GM12865 (cell line): ENCODE measurements at regions not wholly inside any gene's neighbourhood (a gene's known extent, or its start where the extent isn't known, plus 50 kb on each side); places are given as distances from the start of the nearest gene placed in this dataset.

Source experiments
- DNase-seq: peaks from one replicate; pipeline ENCODE4 v3.0.0; 2010; ENCODE audit warnings: low read depth
- H3K4me3 ChIP-seq: 2 replicates; pipeline ENCODE4 v1.5.1; 2011; ENCODE audit warnings: mild to moderate bottlenecking, low read depth, low read length, control low read depth
- TF ChIP-seq, protein P1 (sequence below): IDR thresholded peaks from 2 replicates; pipeline ENCODE4 v1.5.1; 2011; ENCODE audit warnings: low read length, control low read depth, low read depth, inconsistent platforms; ENCODE audit not compliant: insufficient read depth; ENCODE audit errors: missing control alignments

DNA sequence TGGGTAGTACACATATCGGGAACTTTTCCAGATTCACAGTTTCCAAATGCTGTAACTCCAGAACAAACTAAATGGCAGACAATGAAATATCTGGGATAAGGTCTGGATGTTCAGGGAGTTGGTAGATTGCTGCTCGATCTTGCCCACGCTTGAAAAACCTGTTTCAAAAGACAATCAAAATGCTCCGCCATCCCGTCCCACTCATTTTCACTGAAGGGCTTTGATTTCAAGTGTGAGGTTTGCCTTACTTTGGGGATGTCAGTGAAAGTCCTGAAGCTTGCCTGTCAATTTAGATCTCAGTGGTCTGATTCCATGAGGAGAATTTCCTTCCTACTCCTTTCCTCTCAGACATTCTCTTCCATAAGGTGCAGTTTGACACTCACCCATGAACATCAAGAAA lies 236.3 kb upstream of the KCNK2 start:
- TF ChIP-seq, protein P1, sequence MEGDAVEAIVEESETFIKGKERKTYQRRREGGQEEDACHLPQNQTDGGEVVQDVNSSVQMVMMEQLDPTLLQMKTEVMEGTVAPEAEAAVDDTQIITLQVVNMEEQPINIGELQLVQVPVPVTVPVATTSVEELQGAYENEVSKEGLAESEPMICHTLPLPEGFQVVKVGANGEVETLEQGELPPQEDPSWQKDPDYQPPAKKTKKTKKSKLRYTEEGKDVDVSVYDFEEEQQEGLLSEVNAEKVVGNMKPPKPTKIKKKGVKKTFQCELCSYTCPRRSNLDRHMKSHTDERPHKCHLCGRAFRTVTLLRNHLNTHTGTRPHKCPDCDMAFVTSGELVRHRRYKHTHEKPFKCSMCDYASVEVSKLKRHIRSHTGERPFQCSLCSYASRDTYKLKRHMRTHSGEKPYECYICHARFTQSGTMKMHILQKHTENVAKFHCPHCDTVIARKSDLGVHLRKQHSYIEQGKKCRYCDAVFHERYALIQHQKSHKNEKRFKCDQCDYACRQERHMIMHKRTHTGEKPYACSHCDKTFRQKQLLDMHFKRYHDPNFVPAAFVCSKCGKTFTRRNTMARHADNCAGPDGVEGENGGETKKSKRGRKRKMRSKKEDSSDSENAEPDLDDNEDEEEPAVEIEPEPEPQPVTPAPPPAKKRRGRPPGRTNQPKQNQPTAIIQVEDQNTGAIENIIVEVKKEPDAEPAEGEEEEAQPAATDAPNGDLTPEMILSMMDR = no peak
- no peak for DNase-seq
- no peak overlapping the region for H3K4me3 ChIP-seq

DNA sequence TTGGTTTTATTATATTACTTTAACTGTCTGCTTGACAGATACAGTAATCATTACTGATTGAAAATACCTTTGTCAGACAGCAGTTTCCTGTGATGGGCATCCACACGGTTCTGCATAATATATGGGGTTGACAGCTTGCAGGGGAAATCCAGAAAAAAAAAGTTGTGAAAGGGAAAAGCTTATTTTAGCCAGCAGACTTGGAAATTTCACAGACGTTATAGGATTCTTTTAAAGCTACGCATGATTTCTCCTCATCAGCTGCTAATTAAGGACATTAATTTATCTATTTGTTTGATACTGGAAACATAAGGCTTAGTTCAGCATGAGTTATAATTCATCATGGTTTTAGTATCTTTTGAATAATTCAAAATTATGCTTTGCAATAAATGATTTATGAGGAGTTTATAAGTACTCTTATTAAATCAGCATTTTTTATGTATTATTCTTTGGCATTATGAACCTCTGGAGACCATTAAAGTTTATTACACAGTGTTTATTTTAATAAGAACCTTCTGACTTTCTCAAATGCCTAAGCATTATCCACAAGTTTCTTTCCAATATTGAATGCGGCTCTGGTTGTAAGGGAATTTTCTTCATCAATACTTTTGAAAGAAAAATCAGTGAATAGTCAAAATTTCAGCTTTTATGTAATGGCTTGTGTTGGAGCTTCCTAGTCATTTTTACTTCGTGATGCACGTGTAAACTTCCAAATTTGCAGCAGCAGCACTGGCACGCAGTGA lies 235.3 kb upstream of the KCNK2 start:
- no peak for DNase-seq
- H3K4me3 ChIP-seq = no peak overlapping the region
- TF ChIP-seq, protein P1 = no peak

DNA sequence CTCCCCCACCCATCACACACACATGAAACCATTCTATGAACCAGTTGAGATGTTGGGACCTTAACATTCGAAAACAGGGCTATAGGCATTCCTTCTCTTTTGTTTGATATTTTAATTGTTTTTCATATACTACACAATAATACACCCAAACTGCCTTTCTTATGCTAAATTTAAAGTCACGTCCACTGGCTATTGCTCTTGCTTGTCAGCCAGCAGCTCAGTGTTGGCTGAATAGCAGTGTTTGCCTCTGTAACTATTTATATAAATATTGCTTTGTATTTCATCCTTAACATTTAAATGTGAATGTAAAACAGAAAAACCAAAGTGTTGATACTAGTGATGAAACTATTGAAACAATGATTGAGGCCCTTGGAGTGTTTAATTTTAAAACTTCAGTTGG lies 234.4 kb upstream of the KCNK2 start:
- no peak overlapping the region for H3K4me3 ChIP-seq
- TF ChIP-seq, protein P1 = no peak
- DNase-seq = no peak

DNA sequence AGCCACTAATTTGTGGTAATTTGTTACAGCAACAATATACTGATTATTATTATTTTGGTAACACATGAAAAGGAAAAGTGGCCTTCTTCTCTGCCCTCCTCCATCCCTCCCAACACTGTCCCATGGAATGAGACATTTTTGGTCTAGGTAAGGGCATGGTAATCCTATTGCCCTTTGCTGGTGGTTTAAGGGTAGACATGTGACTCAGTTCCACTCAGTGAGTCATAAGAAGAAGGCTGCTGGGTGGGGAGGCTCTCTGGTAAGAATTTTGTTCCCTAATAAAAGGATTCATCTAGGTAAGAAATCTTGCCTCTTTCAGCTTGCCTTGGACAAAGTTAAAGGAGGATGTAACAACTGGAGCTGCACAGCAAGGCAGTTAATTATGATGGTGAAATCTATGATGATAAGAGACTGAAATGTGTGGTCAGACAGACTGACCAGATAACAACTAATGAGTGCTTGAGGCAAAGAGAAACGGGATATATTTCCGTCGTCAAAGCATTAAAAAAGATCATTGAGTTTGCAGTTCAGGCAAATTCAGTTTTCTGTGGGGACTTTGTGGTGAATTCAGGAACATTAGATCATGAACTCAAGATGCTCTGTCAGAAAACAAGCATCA lies 232.0 kb upstream of the KCNK2 start:
- TF ChIP-seq, protein P1 = no peak
- no peak overlapping the region for H3K4me3 ChIP-seq
- no peak for DNase-seq

DNA sequence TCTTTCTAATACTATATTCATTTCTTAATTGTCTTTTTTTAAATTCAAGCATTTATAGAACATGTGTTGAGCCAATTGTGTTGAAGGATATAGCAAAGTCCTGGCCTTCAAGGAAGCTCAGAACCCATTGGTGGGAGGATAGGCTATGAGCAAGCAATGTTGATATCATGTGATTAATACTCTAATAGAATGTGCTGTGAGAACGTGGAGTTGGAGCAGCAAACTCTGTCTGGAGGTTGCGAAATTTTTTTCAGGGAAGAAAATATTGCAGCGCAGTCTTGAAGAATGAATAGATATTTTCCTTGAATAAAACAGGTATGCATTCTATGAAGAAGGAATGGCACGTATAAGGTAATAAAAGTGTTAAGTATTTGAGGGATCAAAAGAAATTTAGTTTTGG lies 229.2 kb upstream of the KCNK2 start:
- H3K4me3 ChIP-seq = no peak overlapping the region
- TF ChIP-seq, protein P1 = no peak
- no peak for DNase-seq

DNA sequence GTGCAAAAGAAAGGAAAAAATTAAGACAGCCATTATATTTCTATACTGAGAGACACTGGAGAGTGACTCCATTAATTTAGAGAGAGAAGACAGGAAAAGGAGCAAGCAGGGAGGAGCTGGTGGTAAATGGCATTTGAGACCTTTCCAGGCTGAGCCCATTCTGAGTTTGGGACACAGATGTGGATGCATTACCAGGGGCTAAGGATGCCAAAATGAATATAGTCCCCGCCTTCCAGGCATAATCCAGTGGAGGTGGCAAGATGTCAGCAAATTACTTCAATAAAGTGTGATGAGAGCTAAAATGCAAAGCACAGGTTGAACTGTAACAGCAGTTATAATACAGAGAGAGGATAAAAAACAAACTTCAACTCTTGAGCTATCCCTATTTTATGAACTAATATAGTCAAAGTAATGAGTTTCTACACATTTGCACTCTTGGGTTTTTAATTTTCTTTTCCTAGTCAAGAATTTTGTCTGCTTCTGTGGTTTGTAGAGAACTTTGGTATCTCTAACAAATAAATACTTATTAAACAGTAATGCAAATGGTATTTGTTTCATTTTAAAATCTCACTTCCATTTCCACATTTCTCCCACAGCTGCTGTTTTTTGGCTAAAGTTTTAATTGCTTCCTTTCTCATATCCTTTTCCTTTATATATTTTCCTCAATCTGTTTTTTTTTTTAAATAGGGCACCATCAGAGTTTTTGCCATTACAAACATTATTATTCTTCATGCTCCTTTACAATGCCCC lies 228.2 kb upstream of the KCNK2 start:
- TF ChIP-seq, protein P1 = no peak
- H3K4me3 ChIP-seq = no peak overlapping the region
- DNase-seq = no peak

DNA sequence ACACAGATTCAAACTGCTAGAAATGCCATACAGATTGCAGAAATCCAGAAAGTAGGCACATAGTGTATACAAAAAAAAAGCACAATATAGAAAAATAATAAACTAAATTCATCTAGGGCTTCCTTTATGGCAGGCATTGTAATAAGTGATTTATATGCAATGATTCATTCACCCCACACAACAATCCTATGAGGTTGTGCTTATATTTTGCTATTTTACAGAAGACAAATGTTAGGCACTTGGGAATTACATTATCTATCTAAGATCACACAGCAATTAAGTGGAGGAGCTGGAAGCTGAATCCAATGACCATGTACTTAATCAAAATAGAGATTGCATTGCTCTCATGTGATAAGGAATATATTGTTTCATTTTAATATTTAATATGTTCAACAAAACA lies 225.7 kb upstream of the KCNK2 start:
- TF ChIP-seq, protein P1 = no peak
- no peak for DNase-seq
- no peak overlapping the region for H3K4me3 ChIP-seq
